Fibroblast of peridontal ligament (primary cell): ENCODE measurements at regions not wholly inside any gene's neighbourhood (a gene's known extent, or its start where the extent isn't known, plus 50 kb on each side); places are given as distances from the start of the nearest gene placed in this dataset.
"Not testable (repeated sequence)": the region's sequence is repeated elsewhere in the genome, so short reads cannot be mapped to it uniquely, and the experiment has no call there.

Source experiments
- DNase-seq: peaks from one replicate; pipeline ENCODE4 v3.0.0-alpha.2; 2010; ENCODE audit errors: extremely low read depth

GRCh38 chr9:106104887-106105286 lies 410.5 kb downstream of the TMEM38B start:
- no peak for DNase-seq

DNA sequence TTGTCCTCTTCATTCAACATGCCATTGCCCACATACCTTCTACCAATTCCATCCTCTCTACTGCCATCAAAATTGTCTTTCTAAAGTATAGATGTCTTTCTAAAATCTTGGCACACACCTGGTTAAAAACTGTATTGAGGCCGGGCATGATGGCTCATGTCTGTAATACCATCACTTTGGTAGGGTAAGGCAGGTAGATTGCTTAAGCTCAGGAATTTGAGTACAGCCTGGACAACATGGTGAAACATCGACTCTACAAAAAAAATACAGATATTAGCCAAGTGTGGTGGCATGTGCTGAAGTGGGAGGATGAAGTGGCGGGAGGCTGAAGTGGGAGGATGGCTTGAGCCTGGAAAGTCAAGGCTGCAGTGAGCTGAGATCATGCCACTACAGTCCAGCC lies 412.1 kb downstream of the TMEM38B start:
- no peak for DNase-seq

- DNase-seq: no peak
Measured at GRCh38 chr9:106107716-106108115, 413.4 kb downstream of the TMEM38B start.

DNA sequence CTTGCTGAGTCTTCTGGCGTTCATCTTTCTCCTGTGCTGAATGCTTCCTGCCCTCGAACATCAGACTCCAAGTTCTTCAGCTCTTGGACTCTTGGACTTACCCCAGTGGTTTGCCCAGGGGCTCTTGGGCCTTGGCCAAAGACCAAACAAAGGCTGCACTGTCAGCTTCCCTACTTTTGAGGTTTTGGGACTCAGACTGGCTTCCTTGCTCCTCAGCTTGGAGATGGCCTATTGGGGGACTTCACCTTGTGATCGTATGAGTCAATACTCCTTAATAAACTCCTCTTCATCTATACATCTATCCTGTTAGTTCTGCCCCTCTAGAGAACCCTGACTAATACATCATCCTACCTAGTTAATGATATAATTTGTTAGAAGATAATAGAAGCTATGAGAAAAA lies 415.4 kb downstream of the TMEM38B start:
- not testable (repeated sequence) for DNase-seq

DNA sequence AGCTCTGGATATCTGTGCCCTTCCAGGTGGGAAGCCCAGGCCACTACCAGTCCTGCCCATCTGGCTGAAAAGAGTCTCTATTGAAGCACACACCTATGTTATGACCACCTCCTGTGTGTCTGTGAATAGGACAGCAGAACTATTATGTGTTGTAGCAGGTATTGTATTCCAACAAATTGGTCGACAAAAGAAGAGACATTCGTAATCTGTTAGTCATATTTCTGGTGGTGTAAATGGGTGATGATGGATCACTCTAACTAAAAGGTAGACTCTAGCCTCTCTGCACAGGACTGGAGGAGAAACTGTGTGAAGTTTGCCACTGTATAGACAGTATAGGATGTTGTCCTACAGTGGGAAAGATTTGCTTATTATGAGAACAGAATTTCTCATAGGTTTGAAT lies 416.1 kb downstream of the TMEM38B start:
- no peak for DNase-seq

- no peak for DNase-seq
Measured at GRCh38 chr9:106111039-106111730, 416.8 kb downstream of the TMEM38B start.

DNA sequence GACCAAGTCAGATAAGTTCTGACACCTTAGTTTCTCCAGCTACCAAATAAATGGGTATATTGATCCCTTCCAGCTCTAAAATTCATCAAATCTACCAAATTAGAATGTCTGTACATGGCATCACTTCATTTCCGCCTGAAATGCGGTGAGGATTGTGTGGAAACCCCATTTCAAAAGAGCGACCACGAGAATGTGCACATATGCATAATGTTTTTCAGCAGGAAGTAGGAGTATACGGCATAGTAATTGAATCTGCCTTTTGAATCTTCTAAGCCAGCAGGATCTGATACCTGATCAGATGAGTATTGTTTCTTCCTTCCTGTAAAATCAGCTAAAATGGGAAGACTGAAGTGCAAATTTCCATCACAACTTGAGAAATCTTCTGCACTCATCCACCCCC lies 418.6 kb downstream of the TMEM38B start:
- DNase-seq: no peak

DNA sequence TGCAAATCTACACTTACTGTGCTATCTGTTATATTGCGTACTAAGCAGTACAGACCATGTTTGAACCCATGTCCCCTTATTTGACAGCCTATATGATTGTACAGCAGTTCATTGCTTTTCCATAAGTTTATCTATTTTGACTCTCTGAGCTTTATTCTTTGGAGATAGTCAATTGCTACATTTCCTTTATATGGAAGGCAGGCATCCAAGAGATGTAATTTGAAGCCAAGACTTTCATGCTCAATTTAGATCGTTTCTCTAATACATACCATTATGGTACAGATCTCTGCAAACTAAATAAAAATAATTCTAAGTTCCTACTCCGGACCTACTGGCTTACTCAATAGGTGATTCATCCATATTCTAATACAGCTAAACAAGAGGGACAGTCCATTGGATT lies 424.8 kb downstream of the TMEM38B start:
- DNase-seq: no peak

- DNase-seq: no peak
Measured at GRCh38 chr9:106120071-106120470, 425.7 kb downstream of the TMEM38B start.

DNA sequence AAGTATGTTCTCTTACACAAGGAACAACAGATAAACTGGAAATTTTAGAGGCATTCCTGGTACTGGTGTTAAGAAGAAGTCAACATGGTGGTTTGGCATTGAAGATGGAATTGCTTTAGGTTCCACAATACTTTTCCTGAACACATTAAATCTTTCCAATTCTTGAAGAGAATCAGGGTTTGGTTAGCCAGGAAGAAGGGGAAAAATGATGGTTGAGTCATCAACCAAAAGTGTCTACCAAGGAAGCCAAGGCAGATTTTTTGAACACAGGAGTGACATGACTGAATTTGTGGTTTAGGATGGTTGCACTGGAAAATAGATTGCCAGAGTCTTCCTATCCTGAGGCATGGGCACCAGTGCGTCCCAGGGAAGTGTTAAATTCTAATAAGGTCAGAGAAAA lies 433.4 kb downstream of the TMEM38B start:
- DNase-seq: no peak

DNA sequence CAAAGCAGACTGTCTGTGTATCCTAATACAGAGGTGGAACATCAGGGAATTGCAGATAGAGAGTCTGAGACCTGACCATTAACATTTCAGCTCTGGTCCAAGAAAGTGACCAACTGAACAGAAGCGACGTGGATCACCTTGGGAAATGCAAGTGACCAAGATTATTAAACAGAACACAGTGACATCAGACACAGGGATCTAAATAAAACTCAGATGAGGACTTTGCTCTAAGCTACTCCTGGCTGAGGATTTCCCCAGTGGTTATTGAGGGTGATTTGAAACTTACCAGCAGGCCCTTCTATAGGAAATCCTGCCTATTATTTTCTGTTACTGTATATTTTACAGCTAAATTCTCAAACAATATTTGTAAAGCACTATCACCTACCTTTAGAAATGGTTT lies 436.0 kb downstream of the TMEM38B start:
- no peak for DNase-seq

DNA sequence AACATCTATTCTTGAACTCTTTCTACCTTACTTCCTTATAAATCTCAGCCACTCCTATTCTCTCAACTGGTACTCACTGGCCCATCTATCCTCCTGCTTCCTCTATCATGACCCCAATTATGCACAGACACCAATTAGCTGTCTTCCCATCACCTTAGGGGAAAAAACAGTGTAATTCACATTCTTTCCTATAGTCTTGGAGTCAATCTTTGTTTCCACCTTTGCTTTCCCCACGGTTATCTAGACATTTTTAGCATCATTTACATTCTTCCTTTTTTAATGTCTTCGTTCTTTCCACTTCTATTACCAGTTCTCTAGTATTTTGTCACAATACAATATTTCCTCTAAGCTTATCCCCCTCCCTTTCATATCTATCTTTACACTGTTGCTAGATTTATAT lies 449.4 kb downstream of the TMEM38B start:
- DNase-seq: no peak

DNA sequence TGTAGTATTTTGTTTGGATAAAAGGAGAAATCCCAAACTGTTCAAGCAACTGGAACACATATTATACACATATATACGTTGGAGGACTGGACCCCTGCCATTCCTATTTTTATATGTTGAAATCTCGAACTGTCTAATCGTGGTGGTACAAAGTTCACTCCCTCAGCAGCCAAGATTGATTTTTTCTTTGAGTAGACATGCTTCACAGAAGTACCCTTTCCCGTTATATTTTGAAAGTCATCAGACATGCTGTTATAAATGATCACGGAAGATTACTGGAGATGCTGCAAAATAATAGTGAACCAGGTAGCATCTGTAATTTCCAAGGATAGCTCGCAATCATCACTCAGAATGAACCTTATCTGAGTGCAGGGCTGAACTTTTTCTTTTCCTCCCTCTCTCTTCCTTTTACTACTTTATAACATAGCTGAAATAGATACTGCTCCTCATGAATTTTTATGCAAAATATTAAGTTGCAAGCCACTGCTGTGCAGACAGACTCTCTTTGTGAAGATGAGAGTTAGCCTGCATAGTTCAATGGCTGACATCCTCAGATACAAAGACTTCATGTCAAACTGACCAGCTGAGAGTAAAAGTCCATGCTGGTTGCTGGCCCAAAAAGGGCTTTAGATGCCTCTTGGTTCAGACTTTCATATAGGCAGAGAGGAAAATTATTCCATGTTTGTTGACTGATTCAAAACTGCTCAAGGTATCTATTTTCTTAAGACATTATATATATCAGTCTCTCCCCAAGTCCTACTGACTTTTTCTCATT lies 451.9 kb downstream of the TMEM38B start:
- DNase-seq: no peak

DNA sequence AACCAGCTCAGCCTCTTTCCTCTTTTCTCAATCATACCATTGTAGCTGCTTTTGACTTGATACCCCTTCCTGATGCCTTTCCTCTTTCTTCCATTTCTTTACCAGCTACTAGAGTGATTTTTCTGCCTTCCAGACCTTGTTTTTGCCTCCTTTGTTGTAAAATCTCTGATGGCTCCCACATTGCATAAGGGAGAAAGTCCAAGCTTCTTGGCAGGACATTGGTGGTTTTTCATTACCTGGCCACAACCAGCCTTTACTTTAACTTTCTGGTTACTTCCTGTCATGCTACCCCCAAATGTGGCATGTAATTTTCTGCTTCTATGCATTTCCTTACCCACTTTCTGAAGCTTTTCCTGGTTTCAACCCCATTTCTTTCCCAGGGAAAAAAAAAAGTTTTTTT lies 452.5 kb downstream of the TMEM38B start:
- no peak for DNase-seq

- no peak for DNase-seq
Measured at GRCh38 chr9:106149956-106150355, 455.6 kb downstream of the TMEM38B start.

DNA sequence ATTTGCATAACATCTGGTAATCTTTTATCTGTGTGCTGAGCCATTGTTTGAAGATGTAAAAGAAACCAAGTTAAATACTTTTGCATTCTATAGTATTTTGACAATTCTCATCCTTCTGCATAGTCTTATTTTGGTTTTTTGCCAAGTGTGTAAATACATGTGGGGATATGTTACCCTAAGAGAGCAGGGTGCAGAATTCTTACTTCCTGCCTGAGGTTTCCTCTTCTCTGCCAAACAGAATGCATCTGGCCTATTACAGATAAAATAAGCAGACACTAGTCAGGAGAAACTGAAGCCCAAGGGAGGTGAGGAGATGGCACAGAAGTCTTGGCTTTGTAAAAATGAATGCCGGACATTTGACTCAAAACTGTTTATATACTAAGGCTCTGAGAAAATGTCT lies 462.1 kb downstream of the TMEM38B start:
- DNase-seq: no peak

DNA sequence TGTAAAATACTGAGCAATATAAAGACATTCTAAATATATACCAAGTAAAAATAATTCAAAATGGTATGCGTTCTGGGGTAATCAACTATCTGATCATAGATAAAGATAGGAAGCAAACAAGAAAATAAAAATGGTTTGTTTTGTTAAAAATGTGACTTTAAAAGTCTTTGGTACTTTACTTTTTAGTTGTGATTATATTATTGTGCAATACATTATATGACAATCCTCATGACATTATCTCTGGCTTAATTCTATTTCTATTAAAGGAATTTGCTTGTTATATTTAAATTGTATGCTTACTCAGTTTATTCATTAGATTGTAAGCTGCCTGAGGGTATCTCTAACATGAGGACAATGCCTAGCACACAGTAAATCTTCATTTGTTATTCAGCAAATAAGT lies 477.9 kb downstream of the TMEM38B start:
- DNase-seq: no peak

DNA sequence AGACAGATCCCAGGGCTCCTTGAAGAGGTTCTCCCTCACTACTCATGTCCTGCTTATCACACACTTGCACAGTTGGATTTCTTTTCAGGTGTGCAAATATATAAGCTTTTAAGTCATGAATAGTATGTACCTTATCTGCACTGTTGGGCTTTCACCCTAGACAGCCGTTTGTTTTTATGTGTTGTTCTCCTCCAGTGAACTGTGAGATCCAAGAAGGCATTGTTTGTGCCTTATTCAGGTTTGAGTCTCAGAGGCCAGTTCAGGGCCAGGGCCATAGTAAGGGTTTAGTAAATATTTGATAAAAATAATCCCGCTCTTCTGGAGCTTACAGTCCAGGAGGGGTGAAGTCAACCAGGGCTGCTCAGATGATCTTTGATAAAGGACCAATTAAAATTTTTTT lies 480.0 kb downstream of the TMEM38B start:
- no peak for DNase-seq

GRCh38 chr9:106177216-106177615 lies 482.9 kb downstream of the TMEM38B start:
- no peak for DNase-seq

DNA sequence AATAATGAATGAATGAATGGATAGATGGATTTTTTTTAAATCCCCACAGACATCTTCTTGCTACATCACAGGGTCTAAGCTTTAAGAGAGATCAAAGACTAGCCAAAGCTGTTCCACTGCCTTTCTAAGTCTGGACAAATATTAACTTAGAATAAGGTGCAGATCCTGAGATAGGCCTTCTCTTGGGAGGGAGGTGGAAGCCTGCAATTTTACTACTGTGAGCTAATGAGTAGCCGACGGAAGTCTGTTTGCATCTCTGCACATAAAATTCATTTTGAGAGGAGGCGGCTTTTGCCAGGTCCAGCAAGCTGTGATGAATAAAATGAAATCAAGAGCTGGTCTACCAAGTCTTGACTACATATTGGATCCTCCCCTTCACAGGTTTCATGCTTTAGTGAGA lies 484.9 kb downstream of the TMEM38B start:
- DNase-seq: no peak

- not testable (repeated sequence) for DNase-seq
Measured at GRCh38 chr9:106203815-106204516, 509.6 kb downstream of the TMEM38B start.

GRCh38 chr9:106207298-106207697 lies 513.0 kb downstream of the TMEM38B start:
- DNase-seq: no peak

DNA sequence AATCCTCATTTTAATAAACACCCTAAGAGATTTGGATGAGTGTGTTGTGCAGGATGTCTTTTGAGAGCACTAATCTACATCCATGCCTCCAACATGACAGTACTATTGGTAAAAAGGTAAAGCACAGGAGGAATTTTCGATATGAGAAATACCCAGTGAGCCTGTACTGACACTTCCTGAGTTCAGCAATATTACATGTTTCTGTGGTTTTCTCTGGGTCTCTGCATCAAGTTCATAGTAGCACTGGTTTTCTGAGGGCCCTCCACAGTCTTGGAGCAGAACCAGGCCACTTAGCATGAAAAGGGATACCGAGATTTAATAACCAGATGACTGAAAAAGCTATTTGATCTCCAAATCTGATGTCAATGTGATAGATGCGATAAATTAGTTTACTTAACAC lies 524.1 kb downstream of the TMEM38B start:
- no peak for DNase-seq
